ENCODE measurements at regions not wholly inside any gene's neighbourhood (a gene's known extent, or its start where the extent isn't known, plus 50 kb on each side); places are given as distances from the start of the nearest gene placed in this dataset.

DNA sequence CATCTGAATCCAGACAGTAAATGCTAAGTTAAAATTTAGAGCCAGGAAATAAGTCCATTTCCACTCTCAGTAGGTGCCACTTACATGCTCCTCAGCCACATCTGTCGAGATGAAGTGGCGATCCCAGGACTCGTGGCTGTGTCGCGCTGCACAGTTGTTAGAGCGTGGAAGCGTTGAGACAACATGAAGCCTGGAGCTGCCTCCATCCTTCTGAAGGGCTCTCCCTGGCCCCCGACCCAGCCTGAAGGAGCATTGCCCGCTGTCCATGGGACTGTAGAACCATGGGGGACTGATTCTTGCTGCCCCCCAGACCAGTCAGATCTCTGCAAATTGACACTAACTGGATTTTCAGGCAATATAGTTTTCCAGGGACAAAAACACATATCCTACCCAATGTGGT lies 58.9 kb downstream of the IRX1 start:
- no peak for DNase-seq

DNA sequence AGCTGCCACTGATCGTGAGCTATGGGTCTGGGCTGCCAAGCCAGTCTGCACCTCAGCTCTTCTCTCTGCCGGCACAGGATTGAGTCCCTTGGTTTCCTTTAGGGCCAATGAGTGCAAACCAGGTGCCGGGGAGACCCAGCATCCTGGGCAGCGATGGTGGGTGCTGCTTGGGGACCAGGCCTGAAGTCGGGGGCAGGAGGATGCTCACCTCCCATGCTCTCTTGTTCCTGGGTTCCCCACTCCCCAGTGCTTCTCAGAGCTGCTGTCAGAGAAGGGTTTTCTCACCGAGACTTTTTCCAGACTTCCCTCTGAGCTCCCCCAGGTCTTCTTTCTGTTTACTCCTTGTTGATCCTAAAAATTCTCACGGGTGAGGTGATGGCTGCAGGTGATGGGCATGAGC lies 61.2 kb downstream of the IRX1 start:
- no peak for DNase-seq

DNA sequence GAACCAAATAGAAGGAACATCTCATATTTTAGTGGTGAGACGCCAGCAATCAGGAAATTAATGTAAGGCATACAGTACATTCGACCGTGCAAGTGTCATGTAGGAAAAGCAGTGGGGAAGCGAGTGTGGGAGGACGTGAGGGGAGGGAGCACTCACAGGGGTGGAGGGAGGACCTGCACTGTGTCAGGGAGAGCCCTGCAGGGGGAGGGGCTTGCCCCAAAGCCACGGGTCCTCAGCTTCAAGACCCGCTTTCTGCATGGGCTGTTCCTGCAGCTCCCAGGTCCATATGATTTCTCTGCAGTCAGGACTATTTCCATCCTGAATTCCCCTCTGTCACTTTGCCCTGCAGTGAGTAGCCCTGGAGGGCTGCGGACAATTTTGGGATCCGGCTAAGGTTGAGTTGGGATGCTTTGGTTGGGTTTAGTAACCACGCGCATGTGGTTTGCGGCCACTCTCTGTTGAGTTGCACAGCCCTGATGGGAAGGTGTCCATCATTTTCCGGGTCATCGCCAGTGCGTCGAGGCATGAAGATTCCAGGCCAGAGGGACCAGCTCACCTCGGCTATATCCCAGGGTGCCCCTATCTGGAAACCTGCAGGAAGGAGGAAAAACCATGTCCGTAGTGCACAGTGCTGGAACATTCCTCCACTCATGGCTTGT lies 61.9 kb downstream of the IRX1 start:
- no peak for DNase-seq

DNA sequence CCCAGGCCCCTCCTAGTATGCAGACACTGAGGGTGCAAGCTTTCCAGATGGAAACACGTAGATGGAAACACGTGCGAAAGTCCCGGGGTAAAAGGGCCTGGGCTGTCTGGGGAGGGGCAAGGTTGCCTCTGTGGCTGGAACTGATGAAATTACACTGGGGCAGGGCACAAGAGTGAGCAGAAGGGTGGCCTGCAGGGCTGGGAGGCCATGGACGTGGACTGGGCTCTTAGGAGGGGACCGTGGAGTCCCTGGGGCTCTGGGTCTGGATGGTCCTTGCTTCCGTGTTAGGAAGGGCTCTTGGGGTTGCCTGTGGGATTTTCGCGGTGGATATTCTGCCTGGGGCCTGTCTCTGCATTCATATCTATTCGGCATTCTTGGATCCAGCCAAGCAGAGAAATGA lies 63.3 kb downstream of the IRX1 start:
- DNase-seq: no peak

DNA sequence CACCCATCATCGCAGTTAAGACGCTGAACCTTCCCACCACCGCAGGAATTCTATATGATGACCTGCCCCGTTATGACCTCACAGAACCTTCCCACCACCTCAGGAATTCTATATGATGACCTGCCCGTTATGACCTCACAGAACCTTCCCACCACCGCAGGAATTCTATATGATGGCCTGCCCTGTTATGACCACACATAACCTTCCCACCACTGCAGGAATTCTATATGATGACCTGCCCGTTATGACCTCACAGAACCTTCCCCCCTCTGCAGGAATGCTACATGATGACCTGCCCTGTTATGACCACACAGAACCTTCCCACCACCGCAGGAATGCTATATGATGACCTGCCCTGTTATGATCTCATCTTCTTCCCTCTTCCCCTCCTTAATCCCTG lies 64.3 kb downstream of the IRX1 start:
- no peak for DNase-seq

DNA sequence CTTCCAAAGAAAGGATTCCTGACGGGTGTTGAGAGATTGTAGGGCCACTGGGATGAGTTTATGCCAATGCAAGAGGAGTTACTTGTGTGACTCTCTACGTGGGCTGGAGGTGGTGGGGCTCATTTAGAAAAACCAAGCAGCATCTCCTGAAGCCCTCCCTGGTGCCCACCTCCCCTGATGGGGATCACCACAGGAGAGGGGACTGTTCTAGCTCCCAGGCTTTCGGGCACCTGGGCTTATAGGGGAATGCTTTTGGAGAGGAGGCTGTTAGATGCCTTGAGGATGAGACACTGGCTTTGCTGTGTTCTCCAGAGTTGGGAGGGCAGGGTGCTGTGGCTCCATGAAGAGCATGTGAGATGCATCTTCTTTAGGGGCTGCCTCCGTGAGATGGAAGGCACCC lies 65.0 kb downstream of the IRX1 start:
- DNase-seq: no peak

DNA sequence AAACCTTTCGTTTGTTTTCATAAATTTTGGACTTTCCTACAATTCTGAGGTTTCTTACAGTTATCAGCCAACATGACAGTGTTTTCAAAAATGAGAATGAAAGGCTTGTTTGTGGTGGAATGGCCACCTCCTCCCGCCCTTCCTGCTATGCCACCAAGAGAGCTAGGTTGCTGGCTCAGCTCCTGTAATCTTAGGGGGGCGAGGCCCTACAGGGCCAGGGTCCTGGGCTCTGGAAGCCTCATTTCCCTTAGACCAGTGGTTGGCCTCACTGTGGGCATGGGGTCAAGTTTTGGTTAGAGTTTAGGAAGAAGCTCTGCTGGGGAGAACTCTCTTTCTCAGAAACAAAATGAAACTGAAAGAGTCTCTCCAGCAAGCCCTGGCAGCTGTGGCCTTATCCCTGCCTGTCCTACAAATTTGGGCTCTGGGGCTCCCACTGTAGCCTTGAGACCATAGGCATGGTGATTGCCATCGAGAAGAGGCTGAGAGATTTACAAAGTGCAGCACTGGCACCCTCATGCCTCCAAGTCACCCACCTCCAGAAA lies 66.2 kb downstream of the IRX1 start:
- no peak for DNase-seq

DNA sequence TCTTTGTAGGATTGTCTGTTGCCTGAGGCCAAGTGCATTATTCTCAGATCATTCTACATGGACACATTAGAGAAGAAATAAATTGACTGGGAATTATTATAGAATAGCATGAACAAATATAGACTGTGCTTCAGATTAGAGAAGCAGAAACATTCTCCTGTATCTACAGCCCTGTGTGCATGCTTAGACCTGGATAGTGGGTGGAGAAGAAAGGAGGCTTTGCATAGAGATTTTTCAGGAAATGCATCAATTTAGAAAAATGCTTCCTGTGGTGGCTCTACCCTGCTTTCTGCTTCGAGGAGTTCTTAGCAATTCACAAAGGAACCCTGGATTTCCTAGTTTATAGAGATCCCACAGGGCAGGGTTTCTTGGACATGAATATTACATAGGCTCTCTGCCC lies 66.7 kb downstream of the IRX1 start:
- no peak for DNase-seq

DNA sequence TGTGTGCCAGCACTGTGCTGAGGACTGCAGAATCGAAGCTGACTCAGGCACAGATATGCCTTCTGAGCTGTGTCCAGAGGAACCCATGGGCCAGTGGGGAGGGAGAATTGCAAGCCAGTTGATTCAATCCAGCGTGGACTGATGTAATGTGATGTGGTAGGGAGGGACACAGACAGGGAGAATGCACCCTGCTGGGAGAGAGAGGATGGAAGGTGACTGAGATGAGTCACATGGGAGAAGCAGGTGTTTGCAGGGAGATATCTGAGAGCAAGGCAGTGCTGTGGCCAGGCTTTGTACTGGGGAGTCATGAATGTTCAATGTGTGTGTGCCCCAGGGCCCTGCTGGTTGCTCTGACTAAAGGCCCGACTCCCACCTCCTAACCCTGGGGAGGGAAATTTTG lies 75.7 kb downstream of the IRX1 start:
- no peak for DNase-seq

DNA sequence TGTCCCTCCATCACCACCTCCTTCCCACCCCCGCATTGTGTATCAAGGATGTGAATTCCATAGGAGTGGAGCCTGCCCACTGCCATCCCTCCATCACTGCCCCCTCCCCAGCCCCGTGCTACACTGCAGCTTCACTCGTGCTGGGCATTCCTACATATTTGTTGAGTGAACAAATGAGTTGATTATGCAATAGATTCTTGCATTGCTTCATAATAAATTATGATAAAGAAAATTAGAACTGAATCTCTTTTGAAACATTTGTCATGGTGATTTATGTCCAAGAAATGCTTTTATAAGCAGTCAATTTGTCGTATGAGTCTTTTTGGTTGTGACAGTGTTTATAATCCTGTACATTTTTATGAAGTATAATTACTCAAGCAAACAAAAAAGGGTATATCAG lies 83.2 kb downstream of the IRX1 start:
- DNase-seq: no peak

DNA sequence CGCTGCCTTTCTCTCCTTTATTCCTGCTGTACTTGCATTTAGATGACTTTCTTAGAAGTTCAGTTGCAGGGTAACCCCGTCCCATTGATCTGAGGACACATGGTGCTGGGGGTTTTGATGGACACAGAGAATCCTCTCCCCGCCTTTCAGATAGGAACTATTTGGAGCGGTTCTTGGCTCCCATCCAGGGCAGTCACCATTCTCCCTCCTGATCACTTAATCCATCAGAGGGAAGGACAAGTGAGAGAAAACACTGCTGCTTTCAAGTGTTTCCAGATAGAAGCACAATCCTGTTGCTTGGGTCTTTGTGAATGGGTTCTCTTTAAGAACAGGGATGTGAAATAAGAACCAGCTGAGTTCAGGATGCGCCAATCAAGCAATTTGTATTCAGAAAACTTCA lies 85.2 kb downstream of the IRX1 start:
- no peak for DNase-seq

DNA sequence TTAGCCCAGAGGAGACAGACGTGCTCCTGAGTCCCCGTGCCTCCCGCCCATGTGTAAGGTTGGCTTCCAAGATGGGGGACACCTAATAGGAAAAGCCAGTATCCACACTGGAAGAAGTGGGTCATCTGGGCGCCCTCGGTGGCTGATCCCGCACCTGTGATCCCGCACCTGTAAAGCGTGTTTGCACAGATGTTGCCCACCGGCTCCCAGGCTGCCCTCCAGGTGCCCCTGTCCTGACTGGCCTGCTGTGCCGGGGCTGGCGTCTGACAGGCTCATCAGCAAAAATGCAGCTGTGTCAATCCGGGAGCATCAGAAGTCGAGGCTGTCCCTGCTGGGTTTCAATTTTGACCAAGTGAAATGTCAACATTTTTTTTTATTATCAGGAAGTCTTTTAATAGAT lies 88.5 kb downstream of the IRX1 start:
- DNase-seq: no peak

DNA sequence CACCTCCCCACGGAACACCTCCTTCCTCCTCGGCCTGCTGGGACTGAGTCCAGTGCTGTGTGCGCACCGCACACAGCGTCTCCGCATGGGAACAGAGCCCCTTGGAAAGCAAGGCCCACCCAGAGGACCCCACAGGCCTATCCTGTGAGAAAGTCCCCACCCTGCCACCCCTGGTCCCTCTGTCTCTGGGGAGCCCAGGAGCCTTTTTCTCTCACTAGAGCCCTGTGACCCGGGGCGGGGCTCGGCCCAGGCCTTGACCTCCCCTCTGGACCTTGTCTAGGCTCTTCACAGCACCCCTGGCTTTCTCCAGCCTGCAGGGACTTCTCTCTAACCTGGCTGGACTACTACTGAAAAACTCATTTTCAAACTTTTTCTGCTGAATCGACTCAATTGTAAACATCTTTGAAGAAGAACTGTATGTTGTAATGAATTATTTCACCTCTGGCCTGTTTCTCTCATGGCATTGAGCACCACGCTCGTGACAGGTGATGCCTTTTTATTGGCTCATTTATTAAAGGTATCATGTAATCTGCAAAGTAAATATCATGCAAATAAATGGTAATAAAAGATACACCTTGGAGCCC lies 89.2 kb downstream of the IRX1 start:
- no peak for DNase-seq

DNA sequence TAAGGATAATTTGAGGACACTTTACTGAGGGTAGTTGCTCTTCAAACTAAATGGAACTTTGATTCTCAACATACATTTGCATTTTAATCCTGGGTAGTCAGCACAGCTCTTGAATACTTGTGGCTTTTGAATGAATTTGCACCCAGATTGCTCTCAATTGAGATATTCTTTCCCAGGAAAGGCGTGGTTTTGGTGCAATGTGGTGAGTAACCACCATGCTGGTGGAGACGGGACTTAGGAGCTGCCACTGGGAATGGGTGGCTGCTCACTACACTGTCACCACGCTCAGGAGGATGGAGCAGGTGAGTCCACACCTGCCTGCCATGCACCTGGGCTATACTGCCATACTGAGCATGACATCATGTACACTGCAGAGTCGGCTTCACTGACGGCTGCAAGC lies 99.2 kb downstream of the IRX1 start:
- no peak for DNase-seq

DNA sequence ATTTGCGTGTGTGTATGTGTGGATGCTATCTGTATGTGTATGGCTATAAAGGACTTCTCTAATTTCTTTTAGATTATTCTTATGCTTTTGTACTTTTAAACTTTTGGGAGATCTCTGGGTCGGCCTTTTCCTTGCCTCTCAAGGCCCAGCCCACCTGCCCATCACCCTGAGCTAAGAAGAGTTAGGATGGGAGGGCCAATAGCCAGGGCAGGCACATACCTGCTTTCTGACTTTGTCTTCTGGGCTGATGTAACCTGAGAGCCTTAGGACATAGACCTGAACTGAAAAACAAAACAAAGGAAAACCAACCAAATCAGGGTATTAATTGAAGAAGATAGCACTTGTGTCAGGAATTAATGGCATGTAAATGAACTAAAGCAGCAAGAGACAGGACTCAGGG lies 100.2 kb downstream of the IRX1 start:
- no peak for DNase-seq

DNA sequence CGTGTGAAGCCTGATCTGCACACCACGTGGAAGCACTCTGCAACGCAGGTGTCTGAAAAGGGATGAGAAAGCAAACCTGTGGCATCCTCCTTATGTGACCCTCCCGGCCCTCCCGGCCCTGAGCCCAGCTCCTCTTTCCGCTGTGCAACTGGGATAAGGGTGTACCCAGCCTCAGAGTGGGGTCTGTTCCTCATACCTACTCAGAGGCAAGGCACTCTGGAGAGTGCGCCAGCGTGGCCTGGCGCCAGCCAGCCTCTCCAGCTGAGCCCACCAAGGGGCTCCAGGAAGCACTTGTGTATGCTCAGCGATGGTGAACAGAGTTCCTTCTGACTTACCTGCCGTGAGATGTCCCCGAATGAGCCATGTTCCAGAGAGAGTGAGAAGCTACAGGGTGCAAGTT lies 102.8 kb downstream of the IRX1 start:
- no peak for DNase-seq

DNA sequence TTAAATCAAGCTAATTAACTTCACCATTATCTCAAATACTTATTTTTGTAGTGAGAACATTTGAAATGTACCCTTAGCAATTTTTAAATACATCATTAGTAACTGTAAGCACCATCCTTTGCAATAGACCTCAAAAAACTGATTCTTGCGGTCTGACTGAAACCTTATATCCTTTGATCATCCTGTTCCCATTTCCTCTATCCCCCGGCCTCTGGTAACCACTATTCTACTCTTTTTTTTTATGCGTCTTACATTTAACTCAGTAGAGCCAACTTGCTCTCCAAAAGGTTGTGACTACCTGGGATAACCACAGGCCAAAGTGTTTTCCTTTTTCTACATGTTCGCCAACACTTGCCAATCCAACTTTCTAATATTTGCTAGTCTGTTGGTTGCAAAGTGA lies 106.1 kb downstream of the IRX1 start:
- DNase-seq: no peak

DNA sequence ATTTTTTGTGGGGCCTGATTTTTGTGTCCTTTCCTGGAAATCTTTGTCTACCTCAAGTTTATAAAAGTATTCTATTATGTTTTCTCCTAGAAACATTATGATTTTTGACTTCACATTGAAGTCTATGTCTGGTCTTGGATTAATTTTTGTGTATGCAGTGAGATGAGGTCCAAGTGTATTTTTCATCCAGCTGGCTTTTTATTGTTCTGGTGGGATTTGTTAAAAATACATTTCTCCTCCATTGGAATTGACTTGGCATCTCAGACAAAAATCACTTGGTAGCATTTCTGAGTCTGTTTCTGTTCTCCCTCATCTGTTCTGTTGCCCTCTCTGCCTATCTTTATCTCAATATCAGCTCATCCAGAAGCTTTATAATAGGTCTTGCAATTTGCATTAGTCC lies 109.0 kb downstream of the IRX1 start:
- DNase-seq: no peak

DNA sequence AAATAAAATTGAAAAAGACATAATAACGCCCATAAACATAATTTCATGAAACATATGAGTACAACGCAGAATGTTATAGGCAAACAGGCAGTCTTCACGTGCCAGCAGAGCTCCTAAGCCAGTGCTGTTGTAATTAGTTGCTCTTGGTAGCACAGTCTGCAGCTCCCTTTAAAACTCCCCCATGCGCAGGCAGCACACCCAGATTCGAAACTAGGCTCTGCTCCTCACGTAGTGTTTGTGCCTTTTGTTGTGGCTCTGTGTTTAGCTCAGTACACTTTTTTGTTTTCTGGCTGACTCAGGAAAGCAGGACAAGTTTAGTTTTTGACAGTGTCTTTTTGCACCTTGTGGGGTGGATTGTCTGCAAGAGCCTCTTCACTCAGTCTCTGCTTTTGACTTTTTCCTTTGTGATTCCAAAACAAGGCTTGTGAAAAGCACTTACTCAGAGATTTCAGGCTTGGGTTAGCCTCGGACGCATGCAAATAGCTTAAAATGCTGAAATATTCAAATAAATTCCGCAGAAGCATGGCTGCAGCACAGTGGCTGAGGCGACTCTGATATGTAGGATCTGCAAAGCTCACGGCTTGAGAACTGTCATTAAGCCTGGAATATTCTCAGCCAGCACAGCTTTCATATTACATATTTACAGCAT lies 113.6 kb downstream of the IRX1 start:
- no peak for DNase-seq

DNA sequence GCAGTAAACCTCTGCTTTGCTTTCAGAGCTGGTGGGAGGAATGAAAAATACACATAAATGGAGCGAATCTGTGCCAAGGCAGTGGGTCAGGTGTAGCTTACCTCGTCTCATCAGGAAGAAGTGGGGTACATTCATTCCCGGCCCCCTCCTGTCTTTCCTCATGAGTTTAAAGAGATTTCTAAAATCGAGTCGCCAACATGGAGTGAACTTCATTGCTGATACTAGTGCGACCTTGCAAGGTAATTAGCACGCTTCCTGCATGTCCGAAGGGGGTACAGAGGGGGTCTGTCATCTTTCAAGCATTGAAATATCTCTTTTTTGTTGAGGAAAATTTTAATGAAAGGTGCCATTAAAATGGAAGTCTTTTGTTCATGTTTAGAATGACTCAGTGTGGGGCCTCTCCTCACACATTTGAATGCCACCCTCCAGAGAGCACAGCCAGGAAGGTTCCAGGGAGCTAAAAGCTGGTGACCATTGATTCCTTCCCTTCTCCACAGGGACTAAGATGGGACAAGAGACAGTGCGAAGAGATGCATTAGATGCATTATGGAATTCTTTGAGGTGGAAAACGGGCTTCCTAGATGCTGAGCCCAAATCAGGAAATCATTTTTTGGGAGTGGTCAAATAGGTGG lies 114.2 kb downstream of the IRX1 start:
- no peak for DNase-seq

DNA sequence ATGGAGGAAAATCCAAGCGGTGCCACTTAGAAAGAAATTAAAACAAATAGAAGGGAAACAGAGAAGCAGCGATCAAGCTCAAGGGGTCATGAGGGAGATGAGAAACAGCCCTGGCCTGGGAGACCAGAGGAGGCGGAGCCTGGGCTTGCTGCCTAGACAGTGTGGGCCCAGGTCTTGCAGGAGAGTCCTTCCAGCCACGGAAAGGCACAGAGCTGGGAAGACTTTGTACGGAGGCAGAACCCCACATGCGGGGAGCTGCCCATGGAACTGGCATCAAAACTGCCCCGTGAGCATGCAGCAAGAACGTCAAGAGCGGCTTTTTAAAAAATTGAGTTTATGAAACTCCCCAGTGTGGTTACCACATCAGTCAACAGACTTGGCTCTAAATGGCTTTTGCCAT lies 119.4 kb downstream of the IRX1 start:
- DNase-seq: no peak

DNA sequence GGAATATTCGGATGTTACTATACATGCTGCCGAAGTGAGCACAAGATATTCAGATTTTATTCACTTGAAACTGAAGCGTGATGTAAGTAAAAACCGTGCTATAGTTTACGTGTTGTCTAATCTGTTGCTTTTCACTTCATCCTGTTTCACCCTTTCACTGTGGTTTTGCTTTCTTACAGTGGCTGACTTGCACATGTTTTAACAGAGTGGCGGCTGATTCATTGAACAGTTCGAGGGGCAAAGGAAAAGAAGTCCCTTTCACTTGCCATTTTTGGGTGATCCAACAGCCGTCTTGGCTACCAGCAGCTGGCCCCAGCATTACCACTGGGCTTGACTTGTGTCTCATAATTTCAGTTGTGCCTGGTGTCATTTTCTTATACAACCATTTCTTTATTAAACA lies 134.0 kb downstream of the IRX1 start:
- DNase-seq: no peak

DNA sequence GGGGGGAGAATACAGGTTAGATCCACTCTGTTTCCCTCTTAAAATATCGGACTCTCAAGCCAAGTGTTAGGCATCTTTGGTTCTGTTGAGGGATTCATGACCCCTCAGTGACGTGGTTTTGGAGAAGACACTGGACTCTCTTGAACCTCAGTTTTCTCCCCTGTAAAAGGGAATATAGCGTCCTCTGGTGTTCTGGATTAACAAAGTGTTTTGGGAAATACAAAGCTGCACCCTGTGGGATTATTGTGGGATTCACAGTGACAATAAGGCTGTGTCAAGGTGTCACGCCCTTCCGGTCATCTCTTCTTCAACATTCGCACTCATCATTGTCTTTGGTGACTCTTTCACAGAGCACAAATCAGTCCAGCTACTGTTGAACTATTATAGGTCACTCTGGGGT lies 139.0 kb downstream of the IRX1 start:
- no peak for DNase-seq

DNA sequence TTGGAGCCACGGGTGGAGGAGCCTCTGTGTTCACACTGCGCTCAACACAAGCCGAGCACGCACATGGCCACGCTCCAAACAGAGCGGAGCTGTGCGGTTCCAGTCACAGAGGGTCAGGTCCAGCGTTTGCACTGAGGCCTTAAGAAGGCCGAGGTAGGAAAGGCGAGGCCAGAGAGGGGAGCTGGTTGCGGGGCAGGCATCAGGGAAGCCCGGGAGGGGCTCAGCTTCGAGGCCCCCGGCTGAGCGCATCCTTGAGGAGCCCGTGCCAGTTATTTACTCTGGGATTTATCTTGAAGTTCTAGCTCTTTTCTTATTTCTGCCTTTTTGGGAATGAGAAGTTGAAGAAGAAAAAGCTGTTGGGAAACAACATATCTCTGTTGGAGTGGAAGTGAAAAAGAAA lies 140.8 kb downstream of the IRX1 start:
- no peak for DNase-seq

Data from GF-D8 (cell line).